AG09319 (cell line): ENCODE measurements at regions not wholly inside any gene's neighbourhood (a gene's known extent, or its start where the extent isn't known, plus 50 kb on each side); places are given as distances from the start of the nearest gene placed in this dataset.

ENCODE experiments used
- DNase-seq: peaks from one replicate; pipeline ENCODE4 v3.0.0-alpha.2; 2010; ENCODE audit warnings: low read depth; ENCODE audit errors: extremely low read depth
- TF ChIP-seq, protein P1 (sequence below): IDR thresholded peaks from 2 replicates; pipeline ENCODE4 v1.5.1; 2011; ENCODE audit warnings: low read depth, mild to moderate bottlenecking, inconsistent platforms, low read length, moderate library complexity

DNA sequence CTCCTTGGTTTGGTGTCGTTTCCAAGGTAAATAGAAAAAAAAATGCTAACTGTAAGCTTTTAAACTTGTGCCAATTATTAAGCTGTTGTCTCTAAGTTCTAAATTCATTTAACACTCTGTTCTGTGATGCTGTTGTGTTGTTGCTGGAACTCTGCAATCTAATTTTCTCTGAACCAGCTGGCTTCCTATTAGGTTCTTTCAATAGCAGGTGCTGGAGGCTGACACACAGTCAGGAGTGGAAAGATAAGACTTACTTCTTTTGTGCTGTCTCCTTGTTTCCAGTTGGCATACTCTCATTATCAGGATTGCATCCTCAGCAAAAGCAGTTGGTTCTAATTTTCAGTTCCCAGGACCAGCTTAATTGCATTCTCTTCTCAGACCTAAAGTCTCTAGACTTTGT lies 1252.6 kb upstream of the NUDT12 start:
- no peak for DNase-seq
- TF ChIP-seq, protein P1, sequence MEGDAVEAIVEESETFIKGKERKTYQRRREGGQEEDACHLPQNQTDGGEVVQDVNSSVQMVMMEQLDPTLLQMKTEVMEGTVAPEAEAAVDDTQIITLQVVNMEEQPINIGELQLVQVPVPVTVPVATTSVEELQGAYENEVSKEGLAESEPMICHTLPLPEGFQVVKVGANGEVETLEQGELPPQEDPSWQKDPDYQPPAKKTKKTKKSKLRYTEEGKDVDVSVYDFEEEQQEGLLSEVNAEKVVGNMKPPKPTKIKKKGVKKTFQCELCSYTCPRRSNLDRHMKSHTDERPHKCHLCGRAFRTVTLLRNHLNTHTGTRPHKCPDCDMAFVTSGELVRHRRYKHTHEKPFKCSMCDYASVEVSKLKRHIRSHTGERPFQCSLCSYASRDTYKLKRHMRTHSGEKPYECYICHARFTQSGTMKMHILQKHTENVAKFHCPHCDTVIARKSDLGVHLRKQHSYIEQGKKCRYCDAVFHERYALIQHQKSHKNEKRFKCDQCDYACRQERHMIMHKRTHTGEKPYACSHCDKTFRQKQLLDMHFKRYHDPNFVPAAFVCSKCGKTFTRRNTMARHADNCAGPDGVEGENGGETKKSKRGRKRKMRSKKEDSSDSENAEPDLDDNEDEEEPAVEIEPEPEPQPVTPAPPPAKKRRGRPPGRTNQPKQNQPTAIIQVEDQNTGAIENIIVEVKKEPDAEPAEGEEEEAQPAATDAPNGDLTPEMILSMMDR, result no peak

DNA sequence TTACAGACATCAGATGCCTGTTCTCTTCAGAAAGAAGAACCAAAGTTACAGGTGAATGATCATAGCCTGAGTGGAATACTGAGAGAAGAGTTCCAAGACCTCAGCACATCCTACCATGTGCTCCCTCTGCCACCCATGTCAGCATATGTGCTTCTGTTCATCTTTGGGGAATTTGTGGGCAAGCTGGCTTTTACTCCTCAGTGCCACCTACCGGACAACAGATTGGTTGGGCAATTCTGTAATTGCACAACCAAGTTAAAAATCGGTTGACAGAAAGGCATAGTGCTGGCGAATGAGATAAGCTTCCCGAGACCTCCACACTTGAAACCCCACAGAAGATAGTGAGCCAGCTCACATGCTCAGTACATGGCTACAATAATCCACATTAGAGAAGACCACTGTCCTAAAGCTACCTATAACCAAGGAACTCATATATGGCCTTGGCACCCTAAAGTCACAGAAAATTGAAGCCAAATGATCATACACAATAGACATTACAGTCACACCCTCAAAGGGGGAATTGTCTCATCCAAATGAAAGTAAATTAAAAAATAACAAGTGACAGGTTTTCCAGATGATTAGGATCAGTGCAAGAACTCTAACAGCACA lies 1238.0 kb upstream of the NUDT12 start:
- TF ChIP-seq, protein P1, result no peak
- DNase-seq, result no peak

DNA sequence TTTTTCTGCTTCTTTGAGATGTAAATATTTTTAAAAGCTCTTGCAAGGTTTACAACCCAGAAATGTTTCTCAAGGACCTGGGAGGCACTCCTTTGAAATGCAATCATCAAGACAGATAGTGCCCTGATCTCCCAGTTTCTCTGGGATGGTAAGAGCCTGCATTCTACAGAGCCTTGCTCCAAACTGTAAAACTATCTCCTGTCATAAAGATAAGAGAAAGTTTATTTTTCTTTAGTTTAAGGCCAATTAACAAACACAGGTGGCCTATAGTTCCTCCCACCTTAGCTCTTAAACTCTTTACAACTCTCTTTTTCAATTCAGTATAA lies 1231.1 kb upstream of the NUDT12 start:
- TF ChIP-seq, protein P1, result no peak
- no peak for DNase-seq

DNA sequence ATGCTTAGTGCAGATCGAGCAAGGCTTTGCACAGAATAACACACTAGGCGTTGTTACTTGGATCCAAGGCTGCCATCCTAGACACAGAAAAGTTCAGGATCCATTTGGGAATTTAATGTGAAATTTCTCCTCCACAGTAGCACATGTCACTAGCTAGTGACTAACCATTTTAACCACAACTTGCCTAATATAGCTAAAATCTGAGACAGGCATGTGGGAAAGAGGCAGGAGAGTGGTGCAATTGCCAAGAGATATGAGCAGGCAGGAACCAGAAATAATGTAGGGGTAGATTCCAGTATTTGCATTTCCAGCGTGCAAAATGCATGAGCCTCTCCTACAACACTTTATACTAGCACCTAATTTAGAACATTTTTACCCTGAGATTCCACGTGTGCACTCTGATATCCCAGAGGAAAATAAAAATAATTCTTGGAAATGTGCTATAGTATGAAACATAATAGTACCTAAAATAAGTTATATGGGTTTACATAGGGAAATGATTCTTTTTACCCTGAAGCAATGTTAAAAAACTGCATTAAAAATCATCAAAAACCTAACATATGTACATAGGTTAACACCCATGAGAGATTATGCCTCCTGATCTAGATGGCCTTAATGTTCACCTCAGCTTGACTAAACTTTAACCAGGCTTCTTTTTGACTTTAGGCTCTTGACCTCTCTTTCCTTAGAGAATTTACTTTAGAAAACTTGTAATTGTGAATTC lies 1230.6 kb upstream of the NUDT12 start:
- TF ChIP-seq, protein P1, result no peak
- no peak for DNase-seq

DNA sequence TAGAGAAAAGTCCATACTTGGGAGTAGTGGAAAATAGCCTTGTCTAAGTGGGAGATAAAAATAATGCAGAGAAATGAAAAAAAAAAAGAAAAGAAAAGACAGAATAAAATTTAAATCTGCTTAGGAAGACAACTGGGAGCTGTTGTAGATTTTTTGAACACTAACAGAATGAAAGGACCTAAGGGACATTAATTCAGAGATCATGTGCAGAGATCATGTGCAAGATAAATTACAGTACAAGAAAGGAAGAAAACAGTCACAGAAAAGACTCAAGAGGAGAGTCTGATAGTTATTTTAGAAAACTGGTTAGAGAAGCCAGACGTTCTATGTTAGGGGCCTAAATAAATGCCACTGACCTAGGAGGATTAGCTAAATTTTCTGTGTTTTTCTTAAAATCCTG lies 1226.8 kb upstream of the NUDT12 start:
- TF ChIP-seq, protein P1, result no peak
- no peak for DNase-seq

DNA sequence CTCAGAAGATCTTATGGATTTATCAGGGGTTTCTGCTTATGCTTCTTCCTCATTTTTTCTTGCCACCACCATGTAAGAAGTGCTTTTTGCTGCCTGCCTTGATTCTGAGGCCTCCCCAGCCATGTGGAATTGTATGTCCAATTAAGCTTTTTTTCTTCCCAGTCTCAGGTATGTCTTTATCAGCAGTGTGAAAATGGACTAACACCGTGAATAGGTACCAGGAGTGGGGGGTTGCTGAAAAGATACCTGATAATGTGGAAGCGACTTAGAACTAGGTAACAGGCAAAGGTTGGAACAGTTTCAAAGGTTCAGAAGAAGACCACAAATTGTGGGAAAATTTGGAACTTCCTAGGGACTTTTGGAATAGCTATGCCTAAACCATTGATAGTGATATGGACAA lies 1222.5 kb upstream of the NUDT12 start:
- TF ChIP-seq, protein P1, result no peak
- DNase-seq, result no peak

DNA sequence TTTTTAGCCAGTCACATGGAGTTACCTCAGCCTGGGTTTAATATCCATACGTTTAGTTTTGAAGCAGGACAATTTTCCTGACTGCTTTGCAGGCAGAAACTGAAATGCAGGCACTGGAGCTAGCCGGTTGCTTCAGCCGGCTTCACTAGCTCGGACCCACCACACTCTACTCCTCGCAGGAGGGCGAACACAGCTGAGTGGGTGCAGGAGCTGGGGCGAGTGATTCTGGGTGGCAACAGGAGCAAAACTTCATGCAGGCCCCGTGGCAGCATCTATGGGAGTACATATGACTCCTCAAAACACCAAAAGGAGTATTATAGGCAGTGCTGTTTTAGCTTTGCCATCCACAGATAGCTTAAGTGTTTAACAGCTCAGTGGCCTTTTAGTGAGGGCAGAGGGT lies 1211.8 kb upstream of the NUDT12 start:
- TF ChIP-seq, protein P1, result no peak
- no peak for DNase-seq
